HepG2 (cell line): ENCODE measurements at regions not wholly inside any gene's neighbourhood (a gene's known extent, or its start where the extent isn't known, plus 50 kb on each side); places are given as distances from the start of the nearest gene placed in this dataset.

Experiments used
- KLF6 ChIP-seq: IDR thresholded peaks from 2 replicates; pipeline ENCODE4 v1.8.0; 2016; ENCODE audit warnings: missing biosample characterization, missing genetic modification reagents
- TF ChIP-seq, protein P1 (sequence below): sonication (generic); formaldehyde crosslinking; IDR thresholded peaks from 2 replicates; pipeline ENCODE4 v1.5.0; 2020; ENCODE audit warnings: mild to moderate bottlenecking, missing genetic modification reagents, moderate library complexity

- TF ChIP-seq, protein P1, sequence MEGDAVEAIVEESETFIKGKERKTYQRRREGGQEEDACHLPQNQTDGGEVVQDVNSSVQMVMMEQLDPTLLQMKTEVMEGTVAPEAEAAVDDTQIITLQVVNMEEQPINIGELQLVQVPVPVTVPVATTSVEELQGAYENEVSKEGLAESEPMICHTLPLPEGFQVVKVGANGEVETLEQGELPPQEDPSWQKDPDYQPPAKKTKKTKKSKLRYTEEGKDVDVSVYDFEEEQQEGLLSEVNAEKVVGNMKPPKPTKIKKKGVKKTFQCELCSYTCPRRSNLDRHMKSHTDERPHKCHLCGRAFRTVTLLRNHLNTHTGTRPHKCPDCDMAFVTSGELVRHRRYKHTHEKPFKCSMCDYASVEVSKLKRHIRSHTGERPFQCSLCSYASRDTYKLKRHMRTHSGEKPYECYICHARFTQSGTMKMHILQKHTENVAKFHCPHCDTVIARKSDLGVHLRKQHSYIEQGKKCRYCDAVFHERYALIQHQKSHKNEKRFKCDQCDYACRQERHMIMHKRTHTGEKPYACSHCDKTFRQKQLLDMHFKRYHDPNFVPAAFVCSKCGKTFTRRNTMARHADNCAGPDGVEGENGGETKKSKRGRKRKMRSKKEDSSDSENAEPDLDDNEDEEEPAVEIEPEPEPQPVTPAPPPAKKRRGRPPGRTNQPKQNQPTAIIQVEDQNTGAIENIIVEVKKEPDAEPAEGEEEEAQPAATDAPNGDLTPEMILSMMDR = no peak
- TF ChIP-seq KLF6 (CRISPR knock-in tag) = no peak
Measured at GRCh38 chr12:28884904-28885679, 264.0 kb upstream of the FAR2 start.
